BE2C (cell line): ENCODE measurements at regions not wholly inside any gene's neighbourhood (a gene's known extent, or its start where the extent isn't known, plus 50 kb on each side); places are given as distances from the start of the nearest gene placed in this dataset.

Experiments used
- DNase-seq: peaks from one replicate; pipeline ENCODE4 v3.0.0-alpha.2; 2020
- H3K27me3 ChIP-seq: fragments of 250-450 bp; sonication (Bioruptor Pico); 2 replicates; pipeline ENCODE4 v1.5.1; 2020; ENCODE audit warnings: mild to moderate bottlenecking
- H3K36me3 ChIP-seq: fragments of 250-450 bp; sonication (Bioruptor Pico); 2 replicates; pipeline ENCODE4 v1.5.1; 2020; ENCODE audit warnings: mild to moderate bottlenecking
- H3K4me1 ChIP-seq: fragments of 250-450 bp; sonication (Bioruptor Pico); 2 replicates; pipeline ENCODE4 v1.5.1; 2020
- H3K4me3 ChIP-seq: 2 replicates; pipeline ENCODE4 v1.5.1; 2011; ENCODE audit warnings: low read depth, low read length
- H3K9me3 ChIP-seq: fragments of 250-450 bp; sonication (Bioruptor Pico); 2 replicates; pipeline ENCODE4 v1.5.1; 2020
- CTCF ChIP-seq: IDR thresholded peaks from 2 replicates; pipeline ENCODE4 v1.5.1; 2012; ENCODE audit warnings: mild to moderate bottlenecking, low read depth, low read length

- Histone ChIP-seq H3K4me1 (no peaks in the 10 kb centered on the region), H3K4me3 (no peak overlapping the region), H3K9me3 (no peaks in the 10 kb centered on the region), H3K27me3 (no peaks in the 10 kb centered on the region), H3K36me3 (no peaks in the 10 kb centered on the region)
- no peak for DNase-seq
- TF ChIP-seq CTCF, result no peak
These were observed 82.9 kb upstream of the BOC start for GRCh38 chr3:113128386-113129015.

- DNase-seq, result no peak
- no peak for TF ChIP-seq CTCF
These were observed 82.2 kb upstream of the BOC start for GRCh38 chr3:113129168-113129567.

DNA sequence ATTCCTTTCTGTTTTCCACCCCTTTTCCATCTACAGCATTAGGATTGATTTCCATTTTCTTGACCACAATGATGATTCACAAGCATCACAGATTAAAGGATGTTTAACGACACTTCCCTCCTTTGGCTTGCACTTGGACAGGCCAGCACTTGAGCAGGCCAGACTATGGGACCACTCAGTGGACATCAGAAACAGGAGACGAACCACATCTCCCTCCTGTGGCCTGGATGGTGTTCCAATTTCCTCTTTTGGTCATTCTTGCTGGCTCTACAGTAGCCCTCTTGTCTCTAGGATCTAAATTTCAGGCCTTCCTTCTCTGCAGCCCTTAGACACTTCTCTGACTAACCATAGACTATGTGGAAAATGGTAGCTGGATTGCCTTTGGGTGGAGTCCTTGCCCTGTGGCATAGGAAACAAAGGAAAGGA, 78.8 kb upstream of the BOC start:
- no peak for TF ChIP-seq CTCF
- no peaks in the 10 kb centered on the region; the same call in 1 of the 2 replicates for H3K4me1 ChIP-seq
- no peak overlapping the region for H3K4me3 ChIP-seq
- no peaks in the 10 kb centered on the region for H3K9me3 ChIP-seq
- DNase-seq, result no peak
- H3K27me3 ChIP-seq, result no peaks in the 10 kb centered on the region
- H3K36me3 ChIP-seq, result no peaks in the 10 kb centered on the region

More at GRCh38 chr3:113129168-113129567, 82.2 kb upstream of the BOC start:
- no peak overlapping the region for H3K4me3 ChIP-seq
- no peaks in the 10 kb centered on the region for H3K9me3 ChIP-seq
- H3K36me3 ChIP-seq, result no peaks in the 10 kb centered on the region
- no peaks in the 10 kb centered on the region for H3K4me1 ChIP-seq
- no peaks in the 10 kb centered on the region for H3K27me3 ChIP-seq

DNA sequence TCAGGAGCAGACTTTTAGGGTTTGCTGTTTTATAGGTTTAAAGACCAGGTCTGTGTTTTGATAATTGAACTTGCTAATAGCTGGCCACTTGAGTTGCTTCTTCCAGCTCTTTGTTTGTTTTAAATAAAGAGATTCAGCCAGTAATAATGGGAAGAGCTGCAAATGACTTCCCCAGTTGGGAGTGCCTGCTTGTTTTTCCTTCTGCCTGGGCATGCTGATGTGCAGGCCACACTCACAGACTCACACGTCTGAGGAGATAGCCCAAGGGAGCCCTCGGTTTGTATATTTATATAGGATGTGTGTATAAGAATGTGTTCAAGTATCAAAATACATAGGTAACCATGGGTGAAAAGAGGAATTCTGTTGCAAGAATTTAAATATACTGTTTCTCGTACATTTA, 78.2 kb upstream of the BOC start:
- Histone ChIP-seq H3K27me3 (no peaks in the 10 kb centered on the region), H3K4me1 (no peaks in the 10 kb centered on the region; the same call in 1 of the 2 replicates), H3K4me3 (no peak overlapping the region), H3K9me3 (no peaks in the 10 kb centered on the region), H3K36me3 (no peaks in the 10 kb centered on the region)
- no peak for DNase-seq
- TF ChIP-seq CTCF, result no peak

DNA sequence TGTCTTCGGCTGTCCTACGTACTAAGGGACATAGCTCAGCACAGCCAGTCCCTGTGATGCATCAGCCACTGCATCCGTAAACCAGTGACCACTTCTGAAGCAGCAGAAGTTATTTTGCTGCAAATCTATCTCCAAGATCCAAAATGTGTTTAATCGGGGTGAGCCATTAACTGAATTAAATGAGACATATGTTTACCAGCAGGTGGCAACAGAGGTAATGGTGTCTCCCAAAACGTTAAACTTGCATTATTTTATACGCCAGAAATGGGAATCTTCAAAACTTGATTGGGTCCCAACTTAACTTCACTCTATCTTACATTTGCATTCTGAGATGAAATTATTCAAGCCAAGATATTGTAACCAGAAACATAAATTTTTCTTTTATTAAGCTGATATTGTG, 75.3 kb upstream of the BOC start:
- Histone ChIP-seq H3K27me3 (no peaks in the 10 kb centered on the region), H3K9me3 (no peaks in the 10 kb centered on the region), H3K4me3 (no peak overlapping the region), H3K4me1 (no peaks in the 10 kb centered on the region; the same call in 1 of the 2 replicates), H3K36me3 (no peaks in the 10 kb centered on the region)
- TF ChIP-seq CTCF, result peak; percentile 61
- no peak for DNase-seq

DNA sequence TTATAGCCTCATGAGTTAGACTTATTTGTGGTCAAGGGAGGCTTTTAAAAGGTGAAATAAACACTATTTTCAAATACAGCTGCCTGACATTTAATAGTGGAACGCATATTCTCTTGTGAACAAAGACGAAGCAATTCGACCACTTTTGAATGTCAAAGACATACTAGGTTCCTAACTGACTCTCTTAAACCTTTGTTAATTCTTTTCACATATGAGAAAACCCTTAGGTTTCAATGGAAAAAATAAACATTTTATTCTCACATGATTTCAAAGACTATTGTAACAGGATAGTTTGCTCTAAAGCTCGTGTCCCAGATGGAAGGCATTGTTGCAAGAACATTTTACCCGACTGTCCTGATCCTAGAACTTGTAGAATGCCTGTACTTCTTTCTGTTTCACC, 74.8 kb upstream of the BOC start:
- DNase-seq, result no peak
- no peak for TF ChIP-seq CTCF
- no peaks in the 10 kb centered on the region for H3K36me3 ChIP-seq
- H3K27me3 ChIP-seq, result no peaks in the 10 kb centered on the region
- H3K9me3 ChIP-seq, result no peaks in the 10 kb centered on the region
- no peak overlapping the region for H3K4me3 ChIP-seq
- no peaks in the 10 kb centered on the region; the same call in 1 of the 2 replicates for H3K4me1 ChIP-seq
